Muscle layer of duodenum (tissue), 2 donors: ENCODE measurements at regions not wholly inside any gene's neighbourhood (a gene's known extent, or its start where the extent isn't known, plus 50 kb on each side); places are given as distances from the start of the nearest gene placed in this dataset.
"Not testable (repeated sequence)": the region's sequence is repeated elsewhere in the genome, so short reads cannot be mapped to it uniquely, and the experiment has no call there.

Source experiments
- H3K27ac ChIP-seq: one replicate; pipeline ENCODE4 v1.7.0; 2013; ENCODE audit warnings: mild to moderate bottlenecking, low read length
- H3K27me3 ChIP-seq: one replicate; pipeline ENCODE4 v1.7.0; 2013; ENCODE audit warnings: low read depth, mild to moderate bottlenecking, control low read depth, low read length
- H3K36me3 ChIP-seq, 2 donors: one replicate each; pipeline ENCODE4 v1.7.0; 2013; ENCODE audit warnings: low read length in 2 of 2, control low read depth in 1 of 2, mild to moderate bottlenecking in 1 of 2; ENCODE audit not compliant: insufficient read depth in 2 of 2, control insufficient read depth in 1 of 2
- H3K4me1 ChIP-seq, 2 donors: one replicate each; pipeline ENCODE4 v1.7.0; 2013; ENCODE audit warnings: low read length in 2 of 2, mild to moderate bottlenecking in 2 of 2, control low read depth in 1 of 2, moderate library complexity in 1 of 2; ENCODE audit not compliant: insufficient read depth in 2 of 2, control insufficient read depth in 1 of 2
- H3K4me3 ChIP-seq, 2 donors: one replicate each; pipeline ENCODE4 v1.7.0; 2013; ENCODE audit warnings: low read length in 2 of 2, low read depth in 1 of 2, mild to moderate bottlenecking in 1 of 2
- H3K9me3 ChIP-seq, 2 donors: one replicate each; pipeline ENCODE4 v1.7.0; 2013; ENCODE audit warnings: low read length in 2 of 2, control low read depth in 1 of 2, mild to moderate bottlenecking in 1 of 2; ENCODE audit not compliant: control insufficient read depth in 1 of 2
- donor health status: healthy.

GRCh38 chr2:185255566-185255965 is 483.0 kb upstream of the FSIP2 start:
- H3K9me3 ChIP-seq: no peaks in the 10 kb centered on the region
- no peaks in the 10 kb centered on the region for H3K27me3 ChIP-seq
- H3K4me3 ChIP-seq: no peak overlapping the region
- no peak overlapping the region for H3K27ac ChIP-seq
- no peaks in the 10 kb centered on the region for H3K4me1 ChIP-seq
- no peaks in the 10 kb centered on the region for H3K36me3 ChIP-seq

GRCh38 chr2:185265747-185266146 is 472.9 kb upstream of the FSIP2 start:
- no peaks in the 10 kb centered on the region for H3K4me1 ChIP-seq
- no peaks in the 10 kb centered on the region for H3K9me3 ChIP-seq
- no peaks in the 10 kb centered on the region for H3K27me3 ChIP-seq
- H3K4me3 ChIP-seq: no peak overlapping the region
- H3K36me3 ChIP-seq: no peaks in the 10 kb centered on the region
- H3K27ac ChIP-seq: no peak overlapping the region

GRCh38 chr2:185268651-185269050 is 470.0 kb upstream of the FSIP2 start:
- Histone ChIP-seq H3K36me3 (no peaks in the 10 kb centered on the region), H3K9me3 (no peaks in the 10 kb centered on the region), H3K4me1 (no peaks in the 10 kb centered on the region), H3K27ac (no peak overlapping the region), H3K27me3 (no peaks in the 10 kb centered on the region), H3K4me3 (no peak overlapping the region)

- H3K4me1 ChIP-seq: no peaks in the 10 kb centered on the region
- no peaks in the 10 kb centered on the region for H3K36me3 ChIP-seq
- no peaks in the 10 kb centered on the region for H3K9me3 ChIP-seq
- no peak overlapping the region for H3K27ac ChIP-seq
- H3K4me3 ChIP-seq: no peak overlapping the region
- no peaks in the 10 kb centered on the region for H3K27me3 ChIP-seq
These were observed 463.7 kb upstream of the FSIP2 start for GRCh38 chr2:185274718-185275484.

- H3K27ac ChIP-seq, H3K4me1 ChIP-seq, H3K36me3 ChIP-seq, H3K9me3 ChIP-seq, H3K4me3 ChIP-seq, H3K27me3 ChIP-seq: not testable (repeated sequence)
These were observed 462.6 kb upstream of the FSIP2 start for GRCh38 chr2:185275979-185276378.

- Histone ChIP-seq H3K36me3 (no peaks in the 10 kb centered on the region), H3K4me1 (no peaks in the 10 kb centered on the region), H3K9me3 (no peaks in the 10 kb centered on the region), H3K27ac (no peak overlapping the region), H3K4me3 (no peak overlapping the region), H3K27me3 (no peaks in the 10 kb centered on the region)
These were observed 459.8 kb upstream of the FSIP2 start for GRCh38 chr2:185278761-185279160.

GRCh38 chr2:185279999-185280398 is 458.6 kb upstream of the FSIP2 start:
- Histone ChIP-seq H3K27ac (no peak overlapping the region), H3K4me3 (no peak overlapping the region), H3K36me3 (no peaks in the 10 kb centered on the region), H3K4me1 (no peaks in the 10 kb centered on the region), H3K27me3 (no peaks in the 10 kb centered on the region), H3K9me3 (no peaks in the 10 kb centered on the region)

- Histone ChIP-seq H3K4me1 (no peaks in the 10 kb centered on the region), H3K4me3 (no peak overlapping the region), H3K27me3 (no peaks in the 10 kb centered on the region), H3K9me3 (no peaks in the 10 kb centered on the region), H3K36me3 (no peaks in the 10 kb centered on the region), H3K27ac (no peak overlapping the region)
These were observed 453.9 kb upstream of the FSIP2 start for GRCh38 chr2:185284696-185285095.

GRCh38 chr2:185290012-185290411 is 448.6 kb upstream of the FSIP2 start:
- H3K27ac ChIP-seq, H3K27me3 ChIP-seq, H3K4me1 ChIP-seq, H3K9me3 ChIP-seq, H3K36me3 ChIP-seq, H3K4me3 ChIP-seq: not testable (repeated sequence)

GRCh38 chr2:185291035-185291647 is 447.5 kb upstream of the FSIP2 start:
- H3K27me3 ChIP-seq: no peaks in the 10 kb centered on the region
- H3K4me1 ChIP-seq: no peaks in the 10 kb centered on the region
- no peak overlapping the region for H3K27ac ChIP-seq
- H3K36me3 ChIP-seq: no peaks in the 10 kb centered on the region
- H3K9me3 ChIP-seq: no peaks in the 10 kb centered on the region
- H3K4me3 ChIP-seq: no peak overlapping the region

GRCh38 chr2:185299867-185300266 is 438.7 kb upstream of the FSIP2 start:
- Histone ChIP-seq H3K36me3 (no peaks in the 10 kb centered on the region), H3K4me3 (no peak overlapping the region), H3K27ac (no peak overlapping the region), H3K27me3 (no peaks in the 10 kb centered on the region), H3K9me3 (no peaks in the 10 kb centered on the region), H3K4me1 (no peaks in the 10 kb centered on the region)

GRCh38 chr2:185306119-185306518 is 432.5 kb upstream of the FSIP2 start:
- H3K4me1 ChIP-seq: no peaks in the 10 kb centered on the region
- no peaks in the 10 kb centered on the region for H3K36me3 ChIP-seq
- no peak overlapping the region for H3K27ac ChIP-seq
- no peaks in the 10 kb centered on the region for H3K27me3 ChIP-seq
- no peak overlapping the region for H3K4me3 ChIP-seq
- H3K9me3 ChIP-seq: no peaks in the 10 kb centered on the region
